Spinal cord (tissue), 9 donors: ENCODE measurements at regions not wholly inside any gene's neighbourhood (a gene's known extent, or its start where the extent isn't known, plus 50 kb on each side); places are given as distances from the start of the nearest gene placed in this dataset.

ENCODE experiments used
- DNase-seq, 6 donors: peaks; one replicate each; pipeline versions ENCODE4 v3.0.0 to v3.0.0-alpha.2; 2013 to 2015; ENCODE audit warnings: low spot score in 6 of 6, low read depth in 4 of 6
- H3K27ac ChIP-seq: one replicate; pipeline ENCODE4 v1.5.1; 2013; ENCODE audit warnings: low read depth, low read length, control low read depth
- H3K27me3 ChIP-seq: one replicate; pipeline ENCODE4 v1.6.1; 2013; ENCODE audit warnings: low read length; ENCODE audit not compliant: control insufficient read depth, insufficient read depth
- H3K36me3 ChIP-seq: one replicate; pipeline ENCODE4 v1.6.1; 2013; ENCODE audit warnings: low read length; ENCODE audit not compliant: control insufficient read depth, insufficient read depth
- H3K4me1 ChIP-seq: one replicate; pipeline ENCODE4 v1.6.1; 2013; ENCODE audit warnings: low read length; ENCODE audit not compliant: control insufficient read depth, insufficient read depth
- H3K4me3 ChIP-seq: one replicate; pipeline ENCODE4 v1.5.1; 2013; ENCODE audit warnings: low read depth, low read length, control low read depth
- H3K9me3 ChIP-seq: one replicate; pipeline ENCODE4 v1.6.1; 2013; ENCODE audit warnings: low read length; ENCODE audit not compliant: control insufficient read depth, insufficient read depth
- WGBS: methylation state at CpG from one replicate; pipeline ENCODE4 v1.1.5; 2013; ENCODE audit warnings: missing lambda C conversion rate; ENCODE audit not compliant: insufficient coverage; 5-methylcytosine and 5-hydroxymethylcytosine counted together
- donor health status: healthy.

DNA sequence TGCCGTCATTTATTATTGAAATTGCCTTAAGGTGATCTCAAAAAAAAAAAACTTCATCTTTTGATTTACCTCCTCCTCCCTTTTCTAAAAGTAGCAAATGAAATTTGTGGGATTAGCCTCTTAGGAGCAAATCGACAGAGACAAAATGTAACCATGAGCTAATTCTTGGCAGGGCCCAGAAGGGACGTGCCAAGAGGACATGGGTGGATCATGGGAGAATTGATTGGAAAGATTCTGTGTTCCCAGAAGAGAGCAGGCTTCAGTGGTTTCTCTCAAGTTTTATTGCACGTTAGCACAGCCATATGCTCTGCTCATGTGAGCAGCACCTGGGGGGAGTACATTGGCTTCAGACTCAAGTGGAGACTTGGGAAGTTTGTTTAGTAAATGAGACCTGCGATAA lies 394.6 kb downstream of the ELAVL2 start:
- no peaks in the 10 kb centered on the region for H3K9me3 ChIP-seq

DNA sequence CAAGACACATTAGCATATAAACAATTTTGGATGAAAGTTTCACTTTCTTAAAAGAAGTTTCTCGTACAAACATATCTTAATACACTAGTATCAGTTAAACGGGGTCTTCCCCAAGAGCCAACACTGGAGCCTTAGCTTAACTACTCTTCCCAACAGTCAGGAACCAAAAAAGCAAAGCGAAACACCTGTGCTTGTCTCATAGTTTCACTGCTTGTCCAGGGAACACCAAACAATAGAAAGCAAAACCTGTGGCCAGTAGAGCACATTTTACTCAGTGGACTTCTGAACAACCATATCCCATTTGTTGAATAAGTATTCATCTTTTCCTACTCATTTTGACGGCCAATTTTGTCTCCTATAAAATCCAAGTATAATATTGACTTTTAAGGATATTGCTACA lies 391.4 kb downstream of the ELAVL2 start:
- DNase-seq = no peak

More for the DNA sequence above, 394.6 kb downstream of the ELAVL2 start:
- H3K27ac ChIP-seq = no peak overlapping the region
- DNase-seq = no peak
- H3K36me3 ChIP-seq = no peaks in the 10 kb centered on the region
- H3K27me3 ChIP-seq = no peaks in the 10 kb centered on the region
- H3K4me1 ChIP-seq = no peaks in the 10 kb centered on the region
- H3K4me3 ChIP-seq = no peak overlapping the region
- WGBS = 85% methylated on average over 3 of the region's 5 CpGs

DNA sequence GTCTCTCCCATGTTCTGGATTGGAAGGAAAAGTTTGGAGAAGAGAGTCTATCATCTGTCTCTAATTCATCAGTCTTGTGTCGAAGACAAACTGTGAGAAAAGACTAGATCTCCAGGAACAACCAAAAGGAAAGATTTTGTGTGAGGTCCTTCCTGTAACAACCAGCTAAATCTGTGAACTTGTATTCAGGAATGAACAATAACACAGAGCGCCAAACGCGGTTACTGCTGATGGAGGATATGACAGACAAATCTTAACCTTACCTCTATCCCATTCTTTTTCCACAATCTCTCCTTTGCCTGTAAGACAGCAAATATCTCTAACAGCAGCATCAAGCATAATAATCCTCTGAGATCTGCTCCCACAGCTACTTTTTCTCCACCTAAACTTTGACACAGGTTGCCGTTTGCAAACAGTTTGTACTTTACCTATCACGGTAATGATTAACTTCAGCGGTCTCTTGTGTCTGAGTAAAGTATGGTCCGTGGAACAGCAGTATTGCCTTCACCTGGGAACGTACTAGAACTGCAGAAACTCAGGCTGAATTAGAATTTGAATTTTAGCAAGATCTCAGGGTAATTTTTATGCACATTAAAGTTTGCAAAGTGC lies 387.6 kb downstream of the ELAVL2 start:
- H3K9me3 ChIP-seq = no peaks in the 10 kb centered on the region

More for the DNA sequence above, 391.4 kb downstream of the ELAVL2 start:
- Histone ChIP-seq H3K27ac (no peak overlapping the region), H3K4me1 (no peaks in the 10 kb centered on the region), H3K4me3 (no peak overlapping the region), H3K27me3 (no peaks in the 10 kb centered on the region), H3K36me3 (no peaks in the 10 kb centered on the region), H3K9me3 (no peaks in the 10 kb centered on the region)
- 83% methylated on average over 2 of the region's 4 CpGs for WGBS

DNA sequence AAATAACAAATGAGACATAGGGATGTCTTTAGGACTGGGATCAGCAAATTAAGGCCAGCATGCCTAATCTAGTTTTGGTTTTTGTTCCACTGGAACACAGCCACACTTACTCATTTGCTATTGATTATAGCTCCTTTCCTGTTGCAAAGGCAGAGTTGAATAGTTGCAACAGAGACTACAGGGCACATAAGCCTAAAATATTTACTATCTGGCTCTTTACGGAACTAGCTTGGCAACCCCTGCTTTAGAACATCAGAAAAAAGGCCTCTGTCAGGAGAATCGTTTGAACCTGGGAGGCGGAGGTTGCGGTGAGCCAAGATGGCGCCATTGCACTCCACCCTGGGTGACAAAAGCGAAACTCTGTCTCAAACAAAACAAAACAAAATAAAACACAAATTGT lies 384.8 kb downstream of the ELAVL2 start:
- WGBS = 100% methylated on average over 1 of the region's 6 CpGs
- H3K27me3 ChIP-seq = no peaks in the 10 kb centered on the region
- H3K4me3 ChIP-seq = no peak overlapping the region
- H3K27ac ChIP-seq = no peak overlapping the region
- no peaks in the 10 kb centered on the region for H3K9me3 ChIP-seq
- no peaks in the 10 kb centered on the region for H3K4me1 ChIP-seq
- DNase-seq = no peak
- no peaks in the 10 kb centered on the region for H3K36me3 ChIP-seq

More for the DNA sequence above, 387.6 kb downstream of the ELAVL2 start:
- Histone ChIP-seq H3K27me3 (no peaks in the 10 kb centered on the region), H3K27ac (no peak overlapping the region), H3K36me3 (no peaks in the 10 kb centered on the region), H3K4me3 (no peak overlapping the region), H3K4me1 (no peaks in the 10 kb centered on the region)
- DNase-seq = no peak
- 93% methylated on average over 5 of the region's 9 CpGs for WGBS

DNA sequence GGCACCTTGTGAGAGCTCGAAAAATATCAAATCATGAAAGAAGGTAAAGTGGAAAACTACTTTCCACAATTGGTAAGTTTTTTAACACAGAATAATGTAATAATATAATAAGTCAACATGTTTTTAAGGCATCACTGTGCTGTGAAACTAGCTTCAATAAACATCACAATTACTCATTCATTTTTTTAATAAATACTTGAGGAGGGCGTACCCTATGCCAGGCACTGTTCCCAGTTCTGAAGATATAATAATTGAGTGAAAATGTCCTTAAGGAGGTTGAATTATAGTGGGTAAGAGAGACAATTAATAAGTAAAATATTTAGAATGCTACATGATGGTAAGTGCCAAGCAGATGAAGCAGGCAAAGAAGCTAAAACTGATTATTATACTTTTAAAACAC lies 381.4 kb downstream of the ELAVL2 start:
- no peak for DNase-seq
- H3K27ac ChIP-seq = no peak overlapping the region
- no peaks in the 10 kb centered on the region for H3K27me3 ChIP-seq
- no peak overlapping the region for H3K4me3 ChIP-seq
- H3K36me3 ChIP-seq = no peaks in the 10 kb centered on the region
- H3K9me3 ChIP-seq = no peaks in the 10 kb centered on the region
- no CpG with 5 or more reads among the region's 2 CpGs for WGBS
- no peaks in the 10 kb centered on the region for H3K4me1 ChIP-seq

DNA sequence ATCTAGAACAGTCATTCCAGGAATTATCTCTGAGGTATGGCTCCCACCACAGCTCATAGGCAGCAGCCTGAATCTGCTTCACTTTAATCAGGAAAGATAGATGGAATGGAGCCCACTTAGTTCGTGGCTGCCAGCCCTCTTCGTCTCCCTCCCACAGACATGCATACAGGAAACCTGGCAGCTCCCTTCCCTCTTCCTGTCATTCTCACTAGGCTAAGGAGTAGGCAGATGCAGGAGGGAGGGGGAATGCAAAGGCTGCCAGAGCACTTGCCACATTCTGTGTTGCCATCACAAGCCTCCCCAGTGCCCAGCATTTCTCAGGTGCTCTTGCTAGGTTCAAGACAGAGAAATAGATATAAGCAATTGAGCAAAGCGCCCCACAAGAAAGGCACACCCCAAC lies 378.9 kb downstream of the ELAVL2 start:
- DNase-seq = peak in 4 of 6 donors; percentile 1 to 93 (median 37)
- H3K27me3 ChIP-seq = no peaks in the 10 kb centered on the region
- H3K27ac ChIP-seq = no peak overlapping the region
- no peaks in the 10 kb centered on the region for H3K36me3 ChIP-seq
- H3K9me3 ChIP-seq = no peaks in the 10 kb centered on the region
- no peaks in the 10 kb centered on the region for H3K4me1 ChIP-seq
- H3K4me3 ChIP-seq = no peak overlapping the region
- WGBS = no CpG with 5 or more reads among the region's 3 CpGs

DNA sequence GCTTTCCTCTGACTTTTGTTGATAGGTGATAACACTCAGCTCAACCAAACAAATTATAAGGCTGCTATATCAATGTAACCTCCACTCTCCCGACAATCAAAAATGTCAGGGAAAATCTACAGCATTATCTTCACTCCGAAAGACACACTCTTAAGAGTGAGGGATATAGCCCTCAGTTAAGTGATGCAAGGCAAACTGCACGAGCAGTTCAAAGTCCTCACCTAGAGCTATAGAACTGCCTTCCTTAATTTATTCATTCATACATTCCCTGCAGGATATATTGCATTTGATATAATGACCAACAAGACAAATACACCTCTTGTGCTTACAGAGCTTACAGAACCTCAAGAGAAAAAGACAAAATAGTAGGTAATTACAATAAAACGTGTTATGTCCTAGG lies 378.1 kb downstream of the ELAVL2 start:
- DNase-seq = no peak
- Histone ChIP-seq H3K27me3 (no peaks in the 10 kb centered on the region), H3K27ac (no peak overlapping the region), H3K36me3 (no peaks in the 10 kb centered on the region), H3K9me3 (no peaks in the 10 kb centered on the region), H3K4me1 (no peaks in the 10 kb centered on the region), H3K4me3 (no peak overlapping the region)
- no CpG with 5 or more reads among the region's 4 CpGs for WGBS

DNA sequence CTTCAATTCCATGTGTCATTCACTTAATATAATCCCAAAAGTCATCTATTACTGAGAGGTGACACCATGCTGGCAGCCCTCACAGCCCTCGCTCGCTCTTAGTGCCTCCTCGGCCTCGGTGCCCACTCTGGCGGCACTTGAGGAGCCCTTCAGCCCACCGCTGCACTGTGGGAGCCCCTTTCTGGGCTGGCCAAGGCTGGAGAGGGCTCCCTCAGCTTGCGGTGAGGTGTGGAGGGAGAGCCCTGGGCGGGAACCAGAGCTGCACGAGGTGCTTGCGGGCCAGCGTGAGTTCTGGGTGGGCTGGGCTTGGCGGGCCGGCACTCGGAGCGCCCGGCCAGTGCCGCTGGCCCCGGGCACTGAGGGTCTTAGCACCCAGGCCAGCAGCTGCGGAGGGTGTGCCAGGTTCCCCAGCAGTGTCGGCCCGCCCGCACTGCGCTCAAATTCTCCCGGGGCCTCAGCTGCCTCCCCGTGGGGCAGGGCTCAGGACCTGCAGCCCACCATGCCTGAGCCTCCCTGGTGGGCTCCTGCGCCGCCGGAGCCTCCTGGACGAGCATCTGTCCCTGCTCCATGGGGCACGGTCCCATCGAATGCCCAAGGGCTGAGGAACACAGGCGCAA lies 374.1 kb downstream of the ELAVL2 start:
- no peaks in the 10 kb centered on the region for H3K9me3 ChIP-seq
- no peaks in the 10 kb centered on the region for H3K36me3 ChIP-seq
- 97% methylated on average over 32 of the region's 32 CpGs for WGBS
- H3K27ac ChIP-seq = no peak overlapping the region
- H3K4me1 ChIP-seq = no peaks in the 10 kb centered on the region
- no peak overlapping the region for H3K4me3 ChIP-seq
- H3K27me3 ChIP-seq = no peaks in the 10 kb centered on the region
- DNase-seq = no peak

DNA sequence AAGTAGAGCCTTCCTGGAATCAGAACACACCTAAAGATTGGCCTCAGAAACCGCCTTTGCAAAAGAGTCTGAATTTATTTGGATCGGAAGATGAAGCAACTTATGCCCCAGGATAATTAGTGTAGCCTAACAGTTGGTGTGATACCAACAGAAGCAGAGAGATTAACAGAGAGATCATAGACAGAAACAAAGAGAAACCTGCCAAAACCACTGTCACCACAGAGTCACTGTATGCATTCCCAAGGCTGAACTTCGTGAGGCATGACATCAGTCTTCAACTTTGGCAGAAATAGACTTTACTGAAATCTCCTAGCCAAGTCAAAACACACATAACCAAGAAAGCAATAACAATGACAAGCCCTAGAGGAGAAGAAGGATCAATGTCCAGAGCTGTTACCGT lies 361.8 kb downstream of the ELAVL2 start:
- Histone ChIP-seq H3K4me3 (no peak overlapping the region), H3K4me1 (no peaks in the 10 kb centered on the region), H3K27ac (no peak overlapping the region), H3K27me3 (no peaks in the 10 kb centered on the region), H3K36me3 (no peaks in the 10 kb centered on the region), H3K9me3 (no peaks in the 10 kb centered on the region)
- no peak for DNase-seq
- 92% methylated on average over 3 of the region's 4 CpGs for WGBS

DNA sequence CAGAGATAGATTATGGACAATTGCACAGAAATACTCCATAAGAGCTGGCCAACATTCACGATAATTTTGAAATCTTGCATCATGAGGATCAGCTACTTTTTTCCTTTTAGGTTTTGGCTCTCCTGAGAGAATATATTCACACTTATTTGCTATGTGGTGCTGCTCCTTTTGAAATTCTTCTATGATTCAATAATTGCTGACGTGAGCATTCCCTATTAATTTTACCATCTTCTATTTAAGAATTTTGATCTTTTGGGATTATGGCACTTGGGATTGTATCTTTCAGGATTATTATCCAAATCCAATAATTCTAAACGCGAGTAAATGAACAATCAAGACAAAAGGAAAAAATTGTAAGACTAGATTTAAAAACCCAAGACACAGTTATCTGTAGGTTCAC lies 358.8 kb downstream of the ELAVL2 start:
- H3K9me3 ChIP-seq = no peaks in the 10 kb centered on the region
- no peak overlapping the region for H3K27ac ChIP-seq
- H3K27me3 ChIP-seq = no peaks in the 10 kb centered on the region
- H3K4me3 ChIP-seq = no peak overlapping the region
- no CpG with 5 or more reads among the region's 4 CpGs for WGBS
- no peaks in the 10 kb centered on the region for H3K4me1 ChIP-seq
- H3K36me3 ChIP-seq = no peaks in the 10 kb centered on the region
- DNase-seq = no peak
